ENCODE measurements at regions not wholly inside any gene's neighbourhood (a gene's known extent, or its start where the extent isn't known, plus 50 kb on each side); places are given as distances from the start of the nearest gene placed in this dataset.

- TF ChIP-seq, protein P1, sequence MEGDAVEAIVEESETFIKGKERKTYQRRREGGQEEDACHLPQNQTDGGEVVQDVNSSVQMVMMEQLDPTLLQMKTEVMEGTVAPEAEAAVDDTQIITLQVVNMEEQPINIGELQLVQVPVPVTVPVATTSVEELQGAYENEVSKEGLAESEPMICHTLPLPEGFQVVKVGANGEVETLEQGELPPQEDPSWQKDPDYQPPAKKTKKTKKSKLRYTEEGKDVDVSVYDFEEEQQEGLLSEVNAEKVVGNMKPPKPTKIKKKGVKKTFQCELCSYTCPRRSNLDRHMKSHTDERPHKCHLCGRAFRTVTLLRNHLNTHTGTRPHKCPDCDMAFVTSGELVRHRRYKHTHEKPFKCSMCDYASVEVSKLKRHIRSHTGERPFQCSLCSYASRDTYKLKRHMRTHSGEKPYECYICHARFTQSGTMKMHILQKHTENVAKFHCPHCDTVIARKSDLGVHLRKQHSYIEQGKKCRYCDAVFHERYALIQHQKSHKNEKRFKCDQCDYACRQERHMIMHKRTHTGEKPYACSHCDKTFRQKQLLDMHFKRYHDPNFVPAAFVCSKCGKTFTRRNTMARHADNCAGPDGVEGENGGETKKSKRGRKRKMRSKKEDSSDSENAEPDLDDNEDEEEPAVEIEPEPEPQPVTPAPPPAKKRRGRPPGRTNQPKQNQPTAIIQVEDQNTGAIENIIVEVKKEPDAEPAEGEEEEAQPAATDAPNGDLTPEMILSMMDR (IDR thresholded peaks at IDR 0.05): no peak
- no peak for TF ChIP-seq POLR2A (IDR thresholded peaks at IDR 0.05)
Observed at GRCh38 chr20:58569241-58570125, 54.3 kb upstream of the APCDD1L start.

Data from esophagus squamous epithelium (tissue), 4 donors.